Neural crest cell (in vitro differentiated cells): ENCODE measurements at regions not wholly inside any gene's neighbourhood (a gene's known extent, or its start where the extent isn't known, plus 50 kb on each side); places are given as distances from the start of the nearest gene placed in this dataset.

Source experiments
- DNase-seq: peaks from one replicate; pipeline ENCODE4 v3.0.0; 2021; ENCODE audit warnings: low read depth, mixed read lengths, low spot score
- H3K27ac Mint-ChIP-seq: one replicate; pipeline ENCODE4 v1.8.0; 2021; ENCODE audit warnings: mild to moderate bottlenecking, mixed read lengths; ENCODE audit not compliant: unreplicated experiment
- H3K27me3 Mint-ChIP-seq: 2 replicates; pipeline ENCODE4 v1.8.0; 2021; ENCODE audit warnings: low read depth, mild to moderate bottlenecking, mixed read lengths
- H3K36me3 Mint-ChIP-seq: 2 replicates; pipeline ENCODE4 v1.8.0; 2021; ENCODE audit warnings: low read depth, mild to moderate bottlenecking, mixed read lengths
- H3K4me1 Mint-ChIP-seq: 2 replicates; pipeline ENCODE4 v1.8.0; 2021; ENCODE audit warnings: mixed read lengths
- H3K4me3 Mint-ChIP-seq: one replicate; pipeline ENCODE4 v1.8.0; 2021; ENCODE audit warnings: mild to moderate bottlenecking, mixed read lengths
- H3K9me3 Mint-ChIP-seq: 2 replicates; pipeline ENCODE4 v1.8.0; 2021; ENCODE audit warnings: mixed read lengths
- CTCF ChIP-seq: fragments of 200-600 bp; sonication (generic); conservative IDR thresholded peaks from 2 replicates; pipeline ENCODE4 v1.5.0; 2021; ENCODE audit warnings: antibody characterized with exemption, mild to moderate bottlenecking

DNA sequence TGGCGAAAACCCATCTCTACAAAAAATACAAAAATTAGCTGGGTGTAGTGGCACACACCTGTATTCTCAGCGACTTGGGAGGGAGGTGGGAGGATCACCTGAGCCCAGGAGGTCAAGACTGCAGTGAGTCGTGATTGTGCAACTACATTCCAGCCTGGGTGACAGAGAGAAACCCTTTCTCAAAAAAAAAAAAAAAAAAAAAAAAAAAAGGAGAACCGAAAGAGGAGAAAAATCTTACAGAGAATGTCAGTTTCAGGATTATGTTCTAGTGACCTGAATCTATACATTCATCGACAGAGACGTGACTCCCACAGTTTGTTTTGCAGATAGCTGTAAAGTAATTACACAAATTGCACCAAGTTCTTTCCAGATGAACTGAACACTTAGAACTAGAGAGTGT, 187.8 kb downstream of the FTCDNL1 start:
- H3K27ac Mint-ChIP-seq: no peak overlapping the region
- DNase-seq: no peak
- H3K36me3 Mint-ChIP-seq: peaks cover 2% of the 10 kb centered on the region
- peaks cover 2% of the 10 kb centered on the region for H3K27me3 Mint-ChIP-seq
- no peak overlapping the region for H3K4me3 Mint-ChIP-seq
- H3K4me1 Mint-ChIP-seq: peaks cover 4% of the 10 kb centered on the region
- H3K9me3 Mint-ChIP-seq: peaks cover 8% of the 10 kb centered on the region
- no peak for TF ChIP-seq CTCF

DNA sequence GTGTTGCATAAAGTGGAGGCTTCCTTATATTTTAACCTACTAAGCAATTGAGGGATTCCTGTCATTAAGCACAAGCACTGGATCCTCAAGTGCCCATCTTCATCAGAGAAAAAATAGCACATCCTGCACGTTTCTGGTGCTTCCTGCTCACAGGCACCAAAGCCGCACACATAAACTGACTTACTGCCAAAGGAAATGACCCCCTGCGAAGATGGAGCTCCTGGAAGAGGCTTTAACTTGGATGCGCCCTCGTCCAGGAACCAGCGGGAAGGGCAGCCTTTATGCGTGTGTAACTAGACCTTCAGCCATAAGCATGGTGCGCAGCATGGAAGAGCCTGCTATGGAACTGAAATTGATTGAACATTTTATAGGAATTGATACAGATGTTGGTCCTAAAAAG, 188.7 kb downstream of the FTCDNL1 start:
- Mint-ChIP-seq H3K36me3 (peaks cover 2% of the 10 kb centered on the region), H3K27me3 (peaks cover 2% of the 10 kb centered on the region), H3K27ac (no peak overlapping the region), H3K9me3 (peaks cover 8% of the 10 kb centered on the region), H3K4me3 (no peak overlapping the region), H3K4me1 (peaks cover 8% of the 10 kb centered on the region)
- no peak for DNase-seq
- TF ChIP-seq CTCF: no peak

GRCh38 chr2:199660167-199660566, 190.8 kb downstream of the FTCDNL1 start:
- TF ChIP-seq CTCF: no peak
- H3K27me3 Mint-ChIP-seq: peaks cover 2% of the 10 kb centered on the region
- no peak overlapping the region for H3K4me3 Mint-ChIP-seq
- no peak for DNase-seq
- no peak overlapping the region for H3K27ac Mint-ChIP-seq
- H3K4me1 Mint-ChIP-seq: peaks cover 8% of the 10 kb centered on the region
- H3K36me3 Mint-ChIP-seq: peaks cover 8% of the 10 kb centered on the region
- peaks cover 13% of the 10 kb centered on the region for H3K9me3 Mint-ChIP-seq

DNA sequence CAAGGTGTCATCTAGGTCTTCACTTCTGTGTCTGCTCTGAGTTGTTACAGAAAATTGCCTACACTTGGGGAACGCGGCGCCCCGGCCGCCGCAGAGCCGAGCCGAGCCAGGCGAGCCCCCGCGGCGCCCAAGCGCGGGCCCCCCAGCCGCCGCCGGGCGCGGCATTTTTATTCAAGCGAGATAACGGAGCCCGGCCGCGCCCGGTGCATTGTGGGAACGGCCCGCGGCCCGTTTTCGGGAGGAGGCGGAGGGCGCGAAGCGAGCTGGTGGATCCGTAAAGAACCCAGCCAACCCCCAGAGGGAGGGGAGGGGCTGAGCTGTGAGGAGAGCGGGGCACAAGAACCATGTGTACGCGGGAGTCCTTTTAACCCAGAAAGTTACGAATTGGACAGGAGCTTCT, 191.8 kb downstream of the FTCDNL1 start:
- H3K36me3 Mint-ChIP-seq: peaks cover 12% of the 10 kb centered on the region
- DNase-seq: peak; percentile 63
- TF ChIP-seq CTCF: no peak

DNA sequence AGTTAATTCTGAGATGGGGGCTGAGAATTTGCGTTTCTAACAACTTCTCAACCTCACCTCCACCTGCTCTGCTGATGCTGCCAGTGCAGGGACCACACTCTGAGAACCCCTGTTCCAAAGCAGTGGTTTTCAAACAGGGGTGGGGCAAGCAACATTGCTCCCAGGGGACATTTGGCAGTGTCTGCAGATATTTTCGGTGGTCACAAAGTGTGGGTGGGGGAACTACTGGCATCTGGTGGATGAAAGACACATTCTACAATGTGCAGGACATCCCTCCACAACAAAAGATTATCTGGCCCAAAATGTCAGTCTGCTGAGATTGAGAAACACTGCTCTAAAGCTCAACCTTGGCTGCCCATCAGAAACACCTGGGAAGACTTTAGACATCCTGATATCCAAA, 188.7 kb upstream of the SATB2 start:
- Mint-ChIP-seq H3K36me3 (peaks cover 2% of the 10 kb centered on the region), H3K9me3 (peaks cover 19% of the 10 kb centered on the region), H3K4me1 (no peaks in the 10 kb centered on the region), H3K27ac (no peak overlapping the region), H3K27me3 (no peaks in the 10 kb centered on the region), H3K4me3 (no peak overlapping the region)
- DNase-seq: no peak
- no peak for TF ChIP-seq CTCF

More for the DNA sequence above, 191.8 kb downstream of the FTCDNL1 start:
- Mint-ChIP-seq H3K27ac (no peak overlapping the region), H3K4me3 (peak overlapping the region; percentile 24), H3K9me3 (peaks cover 13% of the 10 kb centered on the region), H3K27me3 (peaks cover 2% of the 10 kb centered on the region), H3K4me1 (peaks cover 8% of the 10 kb centered on the region)

- no peak overlapping the region for H3K4me3 Mint-ChIP-seq
- TF ChIP-seq CTCF: no peak
Observed at GRCh38 chr2:199631129-199631528, 173.4 kb upstream of the SATB2 start.

More at GRCh38 chr2:199631129-199631528, 173.4 kb upstream of the SATB2 start:
- Mint-ChIP-seq H3K27me3 (peaks cover 2% of the 10 kb centered on the region), H3K9me3 (no peaks in the 10 kb centered on the region), H3K36me3 (no peaks in the 10 kb centered on the region), H3K27ac (no peak overlapping the region), H3K4me1 (peaks cover 13% of the 10 kb centered on the region)
- DNase-seq: no peak
